ENCODE measurements at regions not wholly inside any gene's neighbourhood (a gene's known extent, or its start where the extent isn't known, plus 50 kb on each side); places are given as distances from the start of the nearest gene placed in this dataset.

- no peaks in the 10 kb centered on the region for H3K9me3 ChIP-seq
- no peaks in the 10 kb centered on the region for H3K4me1 ChIP-seq
- H3K4me3 ChIP-seq = no peak overlapping the region
- peaks cover 0 to 8% (median 0%) of the 10 kb centered on the region in 7 donors for H3K27me3 ChIP-seq (replicated peaks in 1 of 7)
- H3K27ac ChIP-seq = no peak overlapping the region
- DNase-seq = no peak
- 38 to 80% (median 80%) methylated on average over 2 of the region's 2 CpGs for WGBS, 5 donors
- TF ChIP-seq POLR2AphosphoS5 (IDR thresholded peaks at IDR 0.05) = no peak
- no peak for TF ChIP-seq POLR2A (IDR thresholded peaks at IDR 0.05)
- no peak for TF ChIP-seq CTCF (IDR thresholded peaks at IDR 0.05 in 8 of 11, conservative IDR thresholded peaks at IDR 0.05 in 3 of 11)
- H3K36me3 ChIP-seq = no peaks in the 10 kb centered on the region
- intact Hi-C loops (cut with DNase I; ENCODE audit: low total_unique reads) = no loop called here
Observed at GRCh38 chr10:121222842-121223241, 371.7 kb downstream of the WDR11 start.

GRCh38 chr10:121231079-121231478 lies 367.2 kb downstream of the FGFR2 start:
- H3K4me1 ChIP-seq = no peaks in the 10 kb centered on the region
- H3K27me3 ChIP-seq (replicated peaks in 1 of 7) = no peaks in the 10 kb centered on the region
- peaks cover 0 to 5% (median under 1%) of the 10 kb centered on the region in 8 donors for H3K9me3 ChIP-seq
- H3K36me3 ChIP-seq = no peaks in the 10 kb centered on the region
- DNase-seq = no peak
- WGBS, 5 donors = 87 to 97% (median 93%) methylated on average over 5 of the region's 5 CpGs
- intact Hi-C loops (cut with DNase I; ENCODE audit: low total_unique reads) = no loop called here
- H3K4me3 ChIP-seq = no peak overlapping the region
- H3K27ac ChIP-seq = no peak overlapping the region
- no peak for TF ChIP-seq POLR2AphosphoS5 (IDR thresholded peaks at IDR 0.05)
- TF ChIP-seq POLR2A (IDR thresholded peaks at IDR 0.05) = no peak
- TF ChIP-seq CTCF (IDR thresholded peaks at IDR 0.05 in 8 of 11, conservative IDR thresholded peaks at IDR 0.05 in 3 of 11) = no peak

GRCh38 chr10:121232494-121232893 lies 365.8 kb downstream of the FGFR2 start:
- intact Hi-C loops (cut with DNase I; ENCODE audit: low total_unique reads) = no loop called here
- Histone ChIP-seq H3K4me3 (no peak overlapping the region), H3K27ac (no peak overlapping the region), H3K4me1 (no peaks in the 10 kb centered on the region), H3K9me3 (peaks cover 0 to 19% (median 14%) of the 10 kb centered on the region in 8 donors), H3K27me3 (replicated peaks in 1 of 7) (no peaks in the 10 kb centered on the region), H3K36me3 (no peaks in the 10 kb centered on the region)
- no peak for TF ChIP-seq POLR2A (IDR thresholded peaks at IDR 0.05)
- no peak for TF ChIP-seq POLR2AphosphoS5 (IDR thresholded peaks at IDR 0.05)
- TF ChIP-seq CTCF (IDR thresholded peaks at IDR 0.05 in 8 of 11, conservative IDR thresholded peaks at IDR 0.05 in 3 of 11) = no peak
- WGBS, 5 donors = 83 to 93% (median 85%) methylated on average over 10 of the region's 10 CpGs
- no peak for DNase-seq

- H3K36me3 ChIP-seq = no peaks in the 10 kb centered on the region
- H3K27me3 ChIP-seq (replicated peaks in 1 of 7) = no peaks in the 10 kb centered on the region
- H3K4me1 ChIP-seq = no peaks in the 10 kb centered on the region
- no peak overlapping the region for H3K4me3 ChIP-seq
- H3K9me3 ChIP-seq = peaks cover 0 to 31% (median 25%) of the 10 kb centered on the region in 8 donors
- WGBS, 5 donors = 91 to 96% (median 92%) methylated on average over 2 of the region's 2 CpGs
- intact Hi-C loops (cut with DNase I; ENCODE audit: low total_unique reads) = no loop called here
- no peak for TF ChIP-seq POLR2A (IDR thresholded peaks at IDR 0.05)
- TF ChIP-seq CTCF (IDR thresholded peaks at IDR 0.05 in 8 of 11, conservative IDR thresholded peaks at IDR 0.05 in 3 of 11) = no peak
- TF ChIP-seq POLR2AphosphoS5 (IDR thresholded peaks at IDR 0.05) = no peak
- DNase-seq = no peak
- H3K27ac ChIP-seq = no peak overlapping the region
Observed at GRCh38 chr10:121235692-121236091, 362.6 kb downstream of the FGFR2 start.
